GF-D8 (cell line): ENCODE measurements at regions not wholly inside any gene's neighbourhood (a gene's known extent, or its start where the extent isn't known, plus 50 kb on each side); places are given as distances from the start of the nearest gene placed in this dataset.

Experiments
- DNase-seq: peaks from one replicate; lab custom pipeline; 2025; lab: John Stamatoyannopoulos, UW

DNA sequence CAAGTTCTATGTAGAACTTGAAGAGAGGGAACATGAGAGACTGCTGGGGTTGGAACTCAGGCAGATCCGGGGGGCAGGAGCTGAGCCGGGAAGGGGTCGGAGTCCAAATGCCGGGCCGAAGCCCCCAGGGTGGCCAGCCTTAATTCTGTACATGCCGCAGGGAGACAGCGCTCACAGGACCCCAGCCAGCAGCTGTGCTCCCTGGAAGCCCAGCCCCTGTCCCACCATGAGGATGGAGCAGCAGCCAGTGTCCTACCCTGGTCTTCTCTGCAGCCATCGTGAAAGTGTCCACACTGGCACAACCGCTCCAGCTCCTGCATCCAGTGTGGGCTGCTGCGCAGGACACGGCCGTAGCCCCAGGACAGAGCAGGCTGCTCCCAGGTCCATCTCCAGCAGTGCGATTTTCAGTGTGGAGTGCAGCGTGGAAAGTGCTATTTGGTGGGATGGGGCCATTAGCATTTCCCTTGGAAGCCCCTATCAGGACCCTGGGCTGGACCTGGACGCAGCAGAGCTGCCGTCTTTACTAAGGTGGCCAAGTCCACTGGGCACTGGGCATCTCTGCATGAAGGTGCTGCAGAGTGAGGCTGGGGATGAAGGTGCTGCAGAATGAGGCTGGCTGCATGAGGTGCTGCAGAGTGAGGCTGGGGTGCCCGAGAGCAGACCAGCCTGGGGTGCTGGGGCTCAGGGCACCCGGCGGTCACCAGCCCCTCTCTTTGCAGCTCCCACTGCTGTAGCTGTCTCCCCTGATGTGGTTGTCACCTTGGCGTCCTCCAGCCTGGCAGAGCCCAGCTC is 737.4 kb downstream of the BRD1 start:
- DNase-seq = no peak

- DNase-seq = no peak
These were observed 738.6 kb downstream of the BRD1 start for GRCh38 chr22:49088801-49089791.

DNA sequence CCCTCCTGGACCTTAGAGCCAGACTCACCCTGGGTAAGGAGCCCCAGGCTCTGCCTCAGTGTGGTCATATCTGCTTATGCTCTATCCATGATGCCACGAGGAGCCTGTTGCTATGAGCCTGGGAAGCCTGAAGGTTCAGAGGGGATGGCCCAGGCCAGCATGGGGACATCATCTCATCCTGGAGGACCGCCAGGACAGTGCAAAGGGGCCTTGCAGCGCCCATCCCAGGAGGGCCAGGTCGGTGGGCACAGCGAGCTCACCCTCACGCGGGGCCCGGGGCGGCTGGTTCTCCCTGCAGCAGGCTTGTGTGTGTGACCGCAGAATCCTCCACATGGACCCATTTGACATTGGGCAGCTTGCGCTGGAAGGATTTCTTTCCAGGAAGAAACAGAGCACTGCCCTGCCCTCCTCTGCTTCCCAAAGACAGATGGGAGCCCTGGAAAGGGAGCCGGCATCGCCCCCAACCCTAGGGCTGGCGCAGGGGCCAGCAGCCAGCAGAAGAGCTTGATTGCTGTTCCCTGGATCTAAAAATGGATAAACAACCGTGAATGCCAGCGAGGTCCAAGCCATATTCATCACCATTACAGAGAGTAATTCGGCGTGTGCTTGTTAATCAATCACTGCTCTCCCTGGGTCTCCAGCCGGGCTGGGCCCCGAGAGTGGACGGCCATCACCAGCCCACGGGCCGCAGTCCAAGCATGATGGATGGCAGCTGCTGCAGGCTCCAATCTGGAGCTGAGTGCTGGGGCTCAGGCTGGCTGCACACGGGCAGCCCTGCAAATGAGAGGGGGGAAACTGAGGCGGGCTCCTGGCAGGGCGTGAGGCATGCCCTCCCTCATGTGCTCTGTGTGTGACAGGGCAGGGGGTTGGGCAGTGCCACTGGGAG is 739.7 kb downstream of the BRD1 start:
- DNase-seq = no peak

DNA sequence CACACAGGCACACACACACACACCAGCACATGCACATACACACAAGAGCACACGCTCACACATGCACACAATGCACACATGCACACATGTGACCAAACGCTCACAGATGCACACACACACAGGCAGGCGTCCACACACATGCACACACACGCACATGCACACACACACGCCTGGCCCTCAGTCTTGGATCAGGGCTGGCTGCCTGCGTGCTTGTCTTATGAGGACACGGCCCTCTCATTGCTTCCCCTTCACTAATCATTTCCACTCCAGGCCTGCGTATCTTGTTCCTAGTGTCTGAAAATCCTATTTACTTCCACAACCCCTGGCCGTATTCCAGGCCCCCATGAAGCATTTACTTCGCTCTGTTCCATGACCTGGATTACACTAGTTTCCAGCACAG is 740.5 kb downstream of the BRD1 start:
- no peak for DNase-seq

GRCh38 chr22:49086606-49087157 is 741.0 kb downstream of the BRD1 start:
- DNase-seq = no peak

DNA sequence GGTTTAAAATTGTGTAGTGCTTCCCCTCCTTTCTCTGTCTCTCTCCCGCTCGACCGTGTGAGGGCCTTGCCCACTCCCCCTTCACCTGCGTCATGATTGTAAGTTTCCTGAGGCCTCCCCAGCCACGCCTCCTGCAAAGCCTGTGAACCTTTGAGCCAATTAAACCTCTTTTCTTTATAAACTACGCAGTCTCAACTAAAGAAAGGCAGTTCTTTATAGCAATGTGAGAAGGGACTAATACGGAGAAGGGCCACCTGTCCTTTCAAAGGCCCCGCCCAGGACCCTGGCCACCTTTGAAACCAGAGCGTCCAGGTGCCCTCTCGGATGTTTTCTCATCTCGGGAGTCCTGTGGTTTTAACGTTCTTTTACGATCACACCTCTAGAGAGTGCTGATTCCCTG is 741.5 kb downstream of the BRD1 start:
- DNase-seq = no peak

GRCh38 chr22:49084206-49084605 is 743.5 kb downstream of the BRD1 start:
- no peak for DNase-seq

GRCh38 chr22:49083607-49084006 is 744.1 kb downstream of the BRD1 start:
- DNase-seq = no peak

DNA sequence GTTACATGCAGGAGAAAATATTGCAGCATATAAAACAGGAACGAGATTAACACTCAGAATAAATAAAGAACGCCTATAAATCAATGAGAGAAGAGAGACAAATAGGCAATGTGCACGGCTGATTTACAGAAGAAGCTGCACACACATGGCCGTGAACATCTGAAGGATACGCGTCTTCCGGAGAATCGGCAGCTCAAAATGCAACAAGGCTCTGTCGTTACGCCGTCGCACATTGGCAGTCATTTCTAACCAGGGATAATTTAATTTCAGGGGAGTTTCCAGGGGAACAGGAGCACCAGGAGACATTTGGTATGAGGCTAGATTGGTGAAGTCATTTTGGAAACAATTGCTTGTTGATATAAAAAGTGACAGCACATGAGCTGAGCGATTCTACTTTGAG is 745.2 kb downstream of the BRD1 start:
- no peak for DNase-seq

GRCh38 chr22:49081926-49082325 is 745.7 kb downstream of the BRD1 start:
- no peak for DNase-seq

GRCh38 chr22:49081261-49081666 is 746.4 kb downstream of the BRD1 start:
- DNase-seq = no peak

- DNase-seq = no peak
These were observed 747.0 kb downstream of the BRD1 start for GRCh38 chr22:49080631-49081030.

GRCh38 chr22:49079743-49080500 is 747.8 kb downstream of the BRD1 start:
- no peak for DNase-seq

- no peak for DNase-seq
These were observed 748.5 kb downstream of the BRD1 start for GRCh38 chr22:49079027-49079725.

DNA sequence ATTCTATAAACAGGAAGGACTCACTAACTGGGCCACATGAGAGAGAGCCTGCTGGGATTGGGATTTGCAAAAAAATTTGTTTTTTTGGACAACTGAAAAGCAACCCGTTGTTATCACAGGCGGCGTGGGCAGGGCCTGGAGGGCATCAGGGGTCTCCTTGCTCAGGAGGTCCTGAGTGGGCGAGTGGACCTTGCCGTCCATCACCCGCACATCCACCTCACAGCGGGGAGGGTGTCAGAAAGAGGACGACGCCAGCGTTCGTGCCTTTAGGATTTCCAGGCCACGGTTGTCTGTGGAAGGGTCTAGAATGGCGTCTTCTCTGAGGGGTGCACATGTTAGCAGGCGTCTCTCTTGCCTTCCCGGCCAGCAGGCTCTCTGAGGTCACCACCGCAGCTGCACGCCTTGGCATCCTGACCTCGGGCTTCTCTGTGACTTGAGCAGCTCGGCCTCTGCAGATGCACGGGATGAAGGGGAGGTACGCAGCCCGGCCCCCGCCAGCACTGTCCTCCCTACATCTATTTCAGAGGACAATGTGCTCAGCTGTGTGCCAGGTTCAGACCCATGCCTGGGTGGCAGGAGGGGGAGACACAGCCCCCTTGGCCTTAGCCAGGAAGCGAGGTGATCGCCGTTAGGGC is 749.5 kb downstream of the BRD1 start:
- no peak for DNase-seq

- DNase-seq = no peak
These were observed 750.1 kb downstream of the BRD1 start for GRCh38 chr22:49077586-49077985.

DNA sequence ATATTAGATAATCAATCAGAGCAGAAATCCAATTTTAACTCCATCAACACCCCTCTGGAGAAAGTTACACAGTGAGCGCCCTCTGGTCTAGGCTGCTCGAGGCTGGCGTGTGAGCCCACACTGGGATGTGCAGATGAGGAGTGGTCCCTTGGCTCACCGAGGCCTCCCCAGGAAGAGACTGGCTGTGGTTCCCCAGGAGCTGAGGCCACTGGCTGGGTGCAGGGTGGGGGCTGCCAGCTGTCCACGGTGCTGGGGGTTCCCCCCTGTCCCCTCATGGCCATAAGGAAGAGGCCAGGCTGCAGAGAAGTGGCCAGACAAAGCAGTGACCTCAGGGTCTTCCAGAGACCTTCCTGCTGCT is 750.7 kb downstream of the BRD1 start:
- no peak for DNase-seq

DNA sequence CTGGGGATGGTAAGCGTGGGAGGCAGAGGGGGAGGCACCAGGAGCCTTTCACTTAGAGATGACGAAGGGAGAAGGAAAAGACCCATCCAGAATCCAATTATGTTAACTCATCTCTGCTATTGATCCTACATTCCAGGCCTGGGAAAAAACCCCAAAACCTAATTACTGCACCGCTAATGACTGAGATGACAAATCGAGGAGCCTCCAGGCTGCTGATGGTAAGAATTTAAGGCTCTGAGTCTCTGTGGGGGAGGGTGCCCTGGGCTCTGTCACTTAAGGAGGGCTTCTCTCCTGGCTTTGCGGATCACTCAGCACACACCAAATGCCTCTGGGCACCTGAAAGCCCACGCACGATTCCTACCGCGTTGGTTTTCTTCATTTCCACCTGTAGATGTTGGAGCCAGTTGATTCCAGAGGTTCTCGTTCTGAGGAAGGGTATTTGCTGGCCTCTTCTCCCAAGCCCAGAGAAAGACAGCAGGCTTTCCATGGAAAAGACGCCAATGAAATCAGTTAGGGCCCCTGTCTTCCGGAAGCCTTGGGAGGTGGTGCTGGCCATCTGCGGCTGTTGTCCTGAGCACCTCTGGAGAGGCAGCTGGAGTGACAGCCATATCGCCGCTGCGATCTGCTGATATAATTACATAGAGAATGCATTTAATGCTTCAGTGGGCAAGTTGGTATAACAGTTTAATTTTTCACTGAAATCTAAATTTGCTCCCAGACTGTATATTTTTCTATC is 751.2 kb downstream of the BRD1 start:
- DNase-seq = no peak

DNA sequence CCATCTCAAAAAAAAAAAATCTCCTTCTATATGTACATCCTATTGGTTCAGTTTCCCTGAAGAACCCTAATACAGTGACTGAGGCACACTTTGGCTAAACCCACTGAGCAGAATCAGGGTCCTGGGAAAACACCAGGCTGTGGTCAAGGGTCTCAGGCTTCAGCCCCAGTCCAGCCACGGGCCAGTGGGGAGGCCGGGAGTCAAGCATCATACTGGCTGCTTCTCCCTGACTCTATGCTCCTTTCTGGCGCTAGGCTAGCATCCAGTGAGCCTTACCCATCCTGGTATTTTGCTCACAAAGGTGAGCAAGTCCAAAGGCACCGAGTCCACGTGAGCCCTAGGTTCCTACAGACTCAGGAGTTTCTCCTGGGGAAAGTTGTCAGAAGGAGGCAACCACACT is 752.5 kb downstream of the BRD1 start:
- no peak for DNase-seq
